ENCODE measurements at regions not wholly inside any gene's neighbourhood (a gene's known extent, or its start where the extent isn't known, plus 50 kb on each side); places are given as distances from the start of the nearest gene placed in this dataset.

DNA sequence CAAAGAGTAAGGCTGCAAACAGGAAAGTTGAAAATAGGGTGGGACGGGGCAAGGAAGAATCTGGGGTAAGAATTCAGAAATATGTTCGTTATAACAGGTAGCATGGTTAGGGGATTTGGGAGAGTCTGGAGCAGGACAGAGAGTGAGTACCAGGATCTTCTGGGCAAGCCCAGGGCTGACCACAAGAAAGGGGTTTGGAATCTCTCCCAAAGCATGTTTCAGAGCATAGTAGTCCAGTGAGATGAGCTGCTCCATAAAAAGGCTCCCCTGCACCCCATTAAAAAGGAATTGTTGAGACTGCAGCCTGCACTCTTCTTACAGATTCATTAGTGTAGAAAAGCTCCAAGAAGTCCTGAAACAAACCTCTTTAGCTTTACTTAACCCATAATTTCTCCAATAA is 291.1 kb downstream of the MTX2 start:
- TF ChIP-seq RARB (CRISPR knock-in tag; IDR thresholded peaks at IDR 0.05) = no peak
- no peak for TF ChIP-seq OSR1 (CRISPR knock-in tag; IDR thresholded peaks at IDR 0.05)
- TF ChIP-seq TCF4 (CRISPR knock-in tag; IDR thresholded peaks at IDR 0.05; ENCODE audit: borderline replicate concordance) = no peak
